HCT116 (cell line): ENCODE measurements at regions not wholly inside any gene's neighbourhood (a gene's known extent, or its start where the extent isn't known, plus 50 kb on each side); places are given as distances from the start of the nearest gene placed in this dataset.

Source experiments
- ATAC-seq: fragments of 200-7000 bp; cut with Tn5 transposase; 2 replicates; pipeline ENCODE4 v1.9.1; 2020; ENCODE audit warnings: mild to moderate bottlenecking, moderate library complexity
- BruUV-seq: library from RNA; stranded (reverse); fragments of 400-500 nt; replicated peaks from 2 replicates; lab custom pipeline; 2021; lab: Mats Ljungman, UMichigan
- CTCF ChIA-PET: fragments of 300-600 bp; sonication (Branson Sonifier 250); formaldehyde crosslinking; loops from one replicate; lab custom pipeline; 2021; ENCODE audit warnings: antibody characterized with exemption; lab: Charles Lee
- POLR2A ChIA-PET: fragments of 300-600, 350-600 bp; sonication (Branson Sonifier 250); formaldehyde crosslinking; loops from one replicate; lab custom pipeline; 2021; ENCODE audit warnings: antibody characterized with exemption; lab: Charles Lee
- RAD21 ChIA-PET, 2 experiments: fragments of 300-600 bp; sonication (Branson Sonifier 250); formaldehyde crosslinking; loops; one replicate each; lab custom pipeline; 2023; ENCODE audit warnings: low total read pairs in 2 of 2; ENCODE audit not compliant: uncharacterized antibody in 2 of 2, unreplicated experiment in 2 of 2, low non-redundant PET in 1 of 2; lab: Charles Lee
- DNase-seq: peaks from one replicate; pipeline ENCODE4 v3.0.0-alpha.2; 2010; ENCODE audit warnings: low read depth, low spot score
- H2AFZ ChIP-seq: fragments of 200-600 bp; shearing (Covaris generic), sonication (generic); 2 replicates; pipeline ENCODE4 v1.6.1; 2017; ENCODE audit warnings: low read depth, mixed run types, mixed read lengths, antibody characterized with exemption, low read length; ENCODE audit not compliant: poor library complexity, severe bottlenecking
- H3K27ac ChIP-seq: 2 replicates; pipeline ENCODE4 v1.5.1; 2012; ENCODE audit warnings: low read depth, low read length
- H3K27me3 ChIP-seq: fragments of 200-600 bp; sonication (generic); 2 replicates; pipeline ENCODE4 v1.6.1; 2016; ENCODE audit warnings: mixed run types, low read length, mixed read lengths; ENCODE audit not compliant: insufficient read depth
- H3K36me3 ChIP-seq, 2 experiments: fragments of 200-500 bp in 1 of 2; fragments of 200-600 bp in 1 of 2; sonication (Bioruptor generic) in 1 of 2; sonication (generic) in 1 of 2; 2 replicates each; pipeline versions ENCODE4 v1.5.1 to v1.6.1; 2014 to 2016; ENCODE audit warnings: low read length in 2 of 2, inconsistent platforms in 1 of 2, mixed read lengths in 1 of 2, mixed run types in 1 of 2; ENCODE audit not compliant: insufficient read depth in 2 of 2, control insufficient read depth in 1 of 2
- H3K4me1 ChIP-seq, 2 experiments: fragments of 200-600 bp in 1 of 2; sonication (generic) in 1 of 2; 2 replicates each; pipeline versions ENCODE4 v1.5.1 to v1.6.1; 2012 to 2017; ENCODE audit warnings: low read length in 2 of 2, inconsistent platforms in 1 of 2, mild to moderate bottlenecking in 1 of 2, mixed read lengths in 1 of 2, mixed run types in 1 of 2, moderate library complexity in 1 of 2; ENCODE audit not compliant: insufficient read depth in 2 of 2, control insufficient read depth in 1 of 2
- H3K4me2 ChIP-seq: fragments of 200-600 bp; sonication (generic); 2 replicates; pipeline ENCODE4 v1.6.1; 2017; ENCODE audit warnings: mixed run types, low read length, mixed read lengths
- H3K4me3 ChIP-seq, 2 experiments: fragments of 200-600 bp in 1 of 2; sonication (generic) in 1 of 2; replicated peaks in 1 of 2; 2 replicates each; pipeline ENCODE4 v1.5.1; 2011 to 2016; ENCODE audit warnings: low read length in 2 of 2, control low read depth in 1 of 2, low read depth in 1 of 2, mild to moderate bottlenecking in 1 of 2, mixed read lengths in 1 of 2, mixed run types in 1 of 2
- H3K79me2 ChIP-seq: fragments of 200-600 bp; sonication (generic); 2 replicates; pipeline ENCODE4 v1.6.1; 2017; ENCODE audit warnings: mild to moderate bottlenecking, mixed run types, low read length, moderate library complexity, mixed read lengths; ENCODE audit not compliant: insufficient read depth
- H3K9ac ChIP-seq: fragments of 200-600 bp; sonication (generic); 2 replicates; pipeline ENCODE4 v1.6.1; 2016; ENCODE audit warnings: low read length, mixed read lengths
- H3K9me2 ChIP-seq: fragments of 200-600 bp; sonication (generic), shearing (Covaris generic); 2 replicates; pipeline ENCODE4 v1.6.1; 2017; ENCODE audit warnings: mixed run types, mild to moderate bottlenecking, moderate library complexity; ENCODE audit not compliant: insufficient read depth
- H3K9me3 ChIP-seq, 2 experiments: fragments of 200-500 bp in 1 of 2; fragments of 200-600 bp in 1 of 2; sonication (Bioruptor generic) in 1 of 2; sonication (generic) in 1 of 2; 2 replicates each; pipeline ENCODE4 v1.6.1; 2014 to 2017; ENCODE audit warnings: low read length in 2 of 2, mixed read lengths in 2 of 2, inconsistent platforms in 1 of 2, low read depth in 1 of 2, mild to moderate bottlenecking in 1 of 2, mixed run types in 1 of 2, moderate library complexity in 1 of 2; ENCODE audit not compliant: control insufficient read depth in 1 of 2, insufficient read depth in 1 of 2
- H4K20me1 ChIP-seq: fragments of 200-600 bp; sonication (generic), shearing (Covaris generic); 2 replicates; pipeline ENCODE4 v1.6.1; 2017; ENCODE audit warnings: mixed run types, mild to moderate bottlenecking, moderate library complexity; ENCODE audit not compliant: insufficient read depth
- ATF3 ChIP-seq: IDR thresholded peaks from 2 replicates; pipeline ENCODE4 v1.6.1; 2012
- CBX3 ChIP-seq: IDR thresholded peaks from 2 replicates; pipeline ENCODE4 v1.6.1; 2012; ENCODE audit warnings: low read depth
- CEBPB ChIP-seq: IDR thresholded peaks from 2 replicates; pipeline ENCODE4 v1.6.1; 2012; ENCODE audit warnings: low read depth
- CTCF ChIP-seq, 3 experiments: fragments of 200-600 bp in 1 of 3; sonication (generic) in 1 of 3; IDR thresholded peaks in 2 of 3; conservative IDR thresholded peaks in 1 of 3; 2 replicates each; pipeline ENCODE4 v1.5.1; 2012 to 2017; ENCODE audit warnings: low read depth in 2 of 3, low read length in 2 of 3, antibody characterized with exemption in 1 of 3, borderline replicate concordance in 1 of 3, control low read depth in 1 of 3, mild to moderate bottlenecking in 1 of 3, mixed read lengths in 1 of 3, mixed run types in 1 of 3, moderate library complexity in 1 of 3; ENCODE audit not compliant: insufficient read depth in 1 of 3
- EGR1 ChIP-seq: IDR thresholded peaks from 2 replicates; pipeline ENCODE4 v1.6.1; 2012; ENCODE audit warnings: low read depth
- ELF1 ChIP-seq: IDR thresholded peaks from 2 replicates; pipeline ENCODE4 v1.6.1; 2012; ENCODE audit warnings: low read depth, borderline replicate concordance
- EZH2 ChIP-seq: fragments of 200-600 bp; sonication (generic); IDR thresholded peaks from 2 replicates; pipeline ENCODE4 v1.6.1; 2017; ENCODE audit warnings: antibody characterized with exemption, mixed run types
- FOSL1 ChIP-seq: IDR thresholded peaks from 2 replicates; pipeline ENCODE4 v1.6.1; 2012; ENCODE audit warnings: low read depth
- JUND ChIP-seq: IDR thresholded peaks from 2 replicates; pipeline ENCODE4 v1.6.1; 2012
- MAX ChIP-seq: IDR thresholded peaks from 2 replicates; pipeline ENCODE4 v1.6.1; 2012
- POLR2A ChIP-seq: IDR thresholded peaks from 2 replicates; pipeline ENCODE4 v1.7.0; 2011; ENCODE audit warnings: borderline replicate concordance; ENCODE audit not compliant: insufficient read depth, insufficient read length; ENCODE audit errors: extremely low read depth
- POLR2AphosphoS5 ChIP-seq: IDR thresholded peaks from 2 replicates; pipeline ENCODE4 v1.6.1; 2011; ENCODE audit warnings: mild to moderate bottlenecking, low read depth, low read length, moderate library complexity
- RAD21 ChIP-seq: IDR thresholded peaks from 2 replicates; pipeline ENCODE4 v1.6.1; 2012; ENCODE audit warnings: low read depth, mild to moderate bottlenecking
- REST ChIP-seq: IDR thresholded peaks from 2 replicates; pipeline ENCODE4 v1.6.1; 2012; ENCODE audit warnings: low read depth
- SIN3A ChIP-seq: IDR thresholded peaks from 2 replicates; pipeline ENCODE4 v1.6.1; 2012; ENCODE audit warnings: low read depth
- SRF ChIP-seq: IDR thresholded peaks from 2 replicates; pipeline ENCODE4 v1.6.1; 2012; ENCODE audit warnings: low read depth
- YY1 ChIP-seq: IDR thresholded peaks from 2 replicates; pipeline ENCODE4 v1.6.1; 2011; ENCODE audit warnings: low read length, low read depth, moderate library complexity, mild to moderate bottlenecking; ENCODE audit not compliant: insufficient replicate concordance; ENCODE audit errors: extremely low read depth
- ZBTB33 ChIP-seq: IDR thresholded peaks from 2 replicates; pipeline ENCODE4 v1.6.1; 2011; ENCODE audit warnings: mild to moderate bottlenecking, low read length, moderate library complexity; ENCODE audit not compliant: insufficient replicate concordance; ENCODE audit errors: extremely low read depth
- ZFX ChIP-seq: fragments of 450-650 bp; IDR thresholded peaks from 2 replicates; pipeline ENCODE4 v1.6.1; 2017
- ZNF274 ChIP-seq: fragments of 200-500 bp; sonication (Bioruptor generic); IDR thresholded peaks from 2 replicates; pipeline ENCODE4 v1.6.1; 2014; ENCODE audit warnings: mild to moderate bottlenecking, low read depth, low read length, inconsistent platforms
- intact Hi-C: fragments of 100-400 bp; cut with micrococcal nuclease; formaldehyde crosslinking; loops from 2 replicates; pipeline ENCODE4 v1.10.0; 2022

GRCh38 chr10:111267673-111268072 is 190.8 kb downstream of the ADRA2A start:
- no peaks in the 10 kb centered on the region for H3K79me2 ChIP-seq
- DNase-seq (no peak), ATAC-seq (no peak)
- H4K20me1 ChIP-seq = no peaks in the 10 kb centered on the region
- ChIA-PET RAD21 (interaction anchor here in 1 of 2 experiments (0.6 kb wide), 1 partner anchor 181 kb away, joined by 3 read pairs; no protein-coding TSS in a partner anchor), CTCF (no interaction called here), POLR2A (no interaction called here)
- H3K36me3 ChIP-seq = no peaks in the 10 kb centered on the region
- no peaks in the 10 kb centered on the region for H3K4me1 ChIP-seq
- no peak overlapping the region for H3K9ac ChIP-seq
- H3K27me3 ChIP-seq = peaks cover 38% of the 10 kb centered on the region
- no peaks in the 10 kb centered on the region for H3K9me3 ChIP-seq
- no TSS peak for BruUV-seq
- no peak overlapping the region for H3K4me2 ChIP-seq
- H2AFZ ChIP-seq = no peak overlapping the region
- no peaks in the 10 kb centered on the region for H3K9me2 ChIP-seq
- intact Hi-C loops = no loop called here
- no peak overlapping the region for H3K27ac ChIP-seq
- H3K4me3 ChIP-seq = no peak overlapping the region
- TF ChIP-seq MAX (no peak), FOSL1 (no peak), JUND (no peak), CTCF (IDR thresholded peaks at IDR 0.05 in 2 of 3, conservative IDR thresholded peaks at IDR 0.05 in 1 of 3; ENCODE audit: borderline replicate concordance in 1 of 3, insufficient read depth in 1 of 3, low read depth in 2 of 3, low read length in 2 of 3) (no peak), ATF3 (no peak), ELF1 (no peak), ZBTB33 (no peak), RAD21 (no peak), ZFX (no peak), SIN3A (no peak), CEBPB (no peak), POLR2AphosphoS5 (no peak), ZNF274 (no peak), EGR1 (no peak), EZH2 (no peak), SRF (no peak), CBX3 (no peak), REST (no peak), YY1 (no peak), POLR2A (no peak)
